Dendritic cell treated with granulocyte-macrophage colony-stimulating factor and Interleukin-4, amounts not matched to agents 40 ng/mL and 50 ng/mL, for 4 days (primary cell): ENCODE measurements at regions not wholly inside any gene's neighbourhood (a gene's known extent, or its start where the extent isn't known, plus 50 kb on each side); places are given as distances from the start of the nearest gene placed in this dataset.

Experiments used
- H3K27ac Mint-ChIP-seq: one replicate; pipeline ENCODE4 v1.8.0; 2022; ENCODE audit warnings: mild to moderate bottlenecking, mixed read lengths
- H3K27me3 Mint-ChIP-seq: one replicate; pipeline ENCODE4 v1.8.0; 2022; ENCODE audit warnings: mild to moderate bottlenecking, mixed read lengths
- H3K36me3 Mint-ChIP-seq: one replicate; pipeline ENCODE4 v1.8.0; 2022; ENCODE audit warnings: low read depth, mixed read lengths
- H3K4me1 Mint-ChIP-seq: one replicate; pipeline ENCODE4 v1.8.0; 2022; ENCODE audit warnings: low read depth, mixed read lengths
- H3K4me3 Mint-ChIP-seq: one replicate; pipeline ENCODE4 v1.8.0; 2022; ENCODE audit warnings: mild to moderate bottlenecking, moderate library complexity, mixed read lengths
- H3K9me3 Mint-ChIP-seq: one replicate; pipeline ENCODE4 v1.8.0; 2022; ENCODE audit warnings: mixed read lengths
- intact Hi-C: fragments of 100-400 bp; cut with micrococcal nuclease; formaldehyde crosslinking; loops from one replicate; pipeline ENCODE4 v1.15.0; 2022

- H3K4me3 Mint-ChIP-seq: no peak overlapping the region
- no peaks in the 10 kb centered on the region for H3K27me3 Mint-ChIP-seq
- H3K9me3 Mint-ChIP-seq: peaks cover 16% of the 10 kb centered on the region
- no peaks in the 10 kb centered on the region for H3K4me1 Mint-ChIP-seq
- H3K36me3 Mint-ChIP-seq: no peaks in the 10 kb centered on the region
- intact Hi-C loops: no loop called here
- no peak overlapping the region for H3K27ac Mint-ChIP-seq
Observed at GRCh38 chr2:14684516-14684915, 52.0 kb downstream of the LRATD1 start.

GRCh38 chr2:14690926-14691325 is 58.4 kb downstream of the LRATD1 start:
- Mint-ChIP-seq H3K4me1 (no peaks in the 10 kb centered on the region), H3K36me3 (no peaks in the 10 kb centered on the region), H3K9me3 (peaks cover 29% of the 10 kb centered on the region), H3K4me3 (no peak overlapping the region), H3K27ac (no peak overlapping the region), H3K27me3 (no peaks in the 10 kb centered on the region)
- intact Hi-C loops: no loop called here

- no peak overlapping the region for H3K4me3 Mint-ChIP-seq
- H3K9me3 Mint-ChIP-seq: peaks cover 32% of the 10 kb centered on the region
- H3K4me1 Mint-ChIP-seq: no peaks in the 10 kb centered on the region
- intact Hi-C loops: no loop called here
- no peak overlapping the region for H3K27ac Mint-ChIP-seq
- H3K27me3 Mint-ChIP-seq: no peaks in the 10 kb centered on the region
- H3K36me3 Mint-ChIP-seq: no peaks in the 10 kb centered on the region
Observed at GRCh38 chr2:14693874-14694273, 61.4 kb downstream of the LRATD1 start.

- intact Hi-C loops: no loop called here
- no peak overlapping the region for H3K27ac Mint-ChIP-seq
- H3K4me1 Mint-ChIP-seq: no peaks in the 10 kb centered on the region
- no peaks in the 10 kb centered on the region for H3K36me3 Mint-ChIP-seq
- H3K4me3 Mint-ChIP-seq: no peak overlapping the region
- H3K9me3 Mint-ChIP-seq: peaks cover 7% of the 10 kb centered on the region
- H3K27me3 Mint-ChIP-seq: no peaks in the 10 kb centered on the region
Observed at GRCh38 chr2:14700753-14701152, 68.2 kb downstream of the LRATD1 start.

- H3K4me3 Mint-ChIP-seq: no peak overlapping the region
- intact Hi-C loops: no loop called here
Observed at GRCh38 chr2:14702258-14702657, 69.7 kb downstream of the LRATD1 start.

GRCh38 chr2:14706201-14706600 is 73.7 kb downstream of the LRATD1 start:
- H3K36me3 Mint-ChIP-seq: no peaks in the 10 kb centered on the region
- H3K4me3 Mint-ChIP-seq: no peak overlapping the region
- H3K9me3 Mint-ChIP-seq: no peaks in the 10 kb centered on the region
- no peak overlapping the region for H3K27ac Mint-ChIP-seq
- H3K27me3 Mint-ChIP-seq: no peaks in the 10 kb centered on the region
- no peaks in the 10 kb centered on the region for H3K4me1 Mint-ChIP-seq
- intact Hi-C loops: no loop called here

More at GRCh38 chr2:14702258-14702657, 69.7 kb downstream of the LRATD1 start:
- H3K27ac Mint-ChIP-seq: no peak overlapping the region
- no peaks in the 10 kb centered on the region for H3K36me3 Mint-ChIP-seq
- no peaks in the 10 kb centered on the region for H3K27me3 Mint-ChIP-seq
- no peaks in the 10 kb centered on the region for H3K9me3 Mint-ChIP-seq
- H3K4me1 Mint-ChIP-seq: no peaks in the 10 kb centered on the region

- Mint-ChIP-seq H3K27ac (no peak overlapping the region), H3K4me1 (no peaks in the 10 kb centered on the region), H3K36me3 (no peaks in the 10 kb centered on the region), H3K9me3 (peaks cover 9% of the 10 kb centered on the region), H3K27me3 (no peaks in the 10 kb centered on the region), H3K4me3 (no peak overlapping the region)
- intact Hi-C loops: no loop called here
Observed at GRCh38 chr2:14712111-14712510, 79.6 kb downstream of the LRATD1 start.

GRCh38 chr2:14713248-14713647 is 80.7 kb downstream of the LRATD1 start:
- H3K9me3 Mint-ChIP-seq: peaks cover 20% of the 10 kb centered on the region
- no peaks in the 10 kb centered on the region for H3K36me3 Mint-ChIP-seq
- H3K27me3 Mint-ChIP-seq: no peaks in the 10 kb centered on the region
- intact Hi-C loops: no loop called here
- H3K4me3 Mint-ChIP-seq: no peak overlapping the region
- no peak overlapping the region for H3K27ac Mint-ChIP-seq
- no peaks in the 10 kb centered on the region for H3K4me1 Mint-ChIP-seq

- Mint-ChIP-seq H3K4me3 (no peak overlapping the region), H3K27me3 (no peaks in the 10 kb centered on the region), H3K27ac (no peak overlapping the region), H3K36me3 (no peaks in the 10 kb centered on the region), H3K9me3 (peaks cover 21% of the 10 kb centered on the region), H3K4me1 (no peaks in the 10 kb centered on the region)
- intact Hi-C loops: no loop called here
Observed at GRCh38 chr2:14715600-14715999, 83.1 kb downstream of the LRATD1 start.

- no peak overlapping the region for H3K27ac Mint-ChIP-seq
- H3K36me3 Mint-ChIP-seq: no peaks in the 10 kb centered on the region
- no peaks in the 10 kb centered on the region for H3K27me3 Mint-ChIP-seq
- intact Hi-C loops: no loop called here
- H3K4me1 Mint-ChIP-seq: no peaks in the 10 kb centered on the region
- peaks cover 21% of the 10 kb centered on the region for H3K9me3 Mint-ChIP-seq
- H3K4me3 Mint-ChIP-seq: no peak overlapping the region
Observed at GRCh38 chr2:14716319-14716718, 83.8 kb downstream of the LRATD1 start.

- Mint-ChIP-seq H3K27me3 (no peaks in the 10 kb centered on the region), H3K4me1 (no peaks in the 10 kb centered on the region), H3K4me3 (no peak overlapping the region), H3K36me3 (no peaks in the 10 kb centered on the region), H3K9me3 (peaks cover 21% of the 10 kb centered on the region), H3K27ac (no peak overlapping the region)
- intact Hi-C loops: no loop called here
Observed at GRCh38 chr2:14717131-14717530, 84.6 kb downstream of the LRATD1 start.

GRCh38 chr2:14720319-14720718 is 87.8 kb downstream of the LRATD1 start:
- no peak overlapping the region for H3K27ac Mint-ChIP-seq
- H3K4me1 Mint-ChIP-seq: no peaks in the 10 kb centered on the region
- no peaks in the 10 kb centered on the region for H3K36me3 Mint-ChIP-seq
- H3K27me3 Mint-ChIP-seq: no peaks in the 10 kb centered on the region
- intact Hi-C loops: no loop called here
- no peak overlapping the region for H3K4me3 Mint-ChIP-seq
- peaks cover 13% of the 10 kb centered on the region for H3K9me3 Mint-ChIP-seq

- intact Hi-C loops: no loop called here
- H3K36me3 Mint-ChIP-seq: no peaks in the 10 kb centered on the region
- no peak overlapping the region for H3K27ac Mint-ChIP-seq
- H3K27me3 Mint-ChIP-seq: no peaks in the 10 kb centered on the region
- no peak overlapping the region for H3K4me3 Mint-ChIP-seq
- H3K9me3 Mint-ChIP-seq: peaks cover 13% of the 10 kb centered on the region
- no peaks in the 10 kb centered on the region for H3K4me1 Mint-ChIP-seq
Observed at GRCh38 chr2:14720739-14721138, 88.2 kb downstream of the LRATD1 start.

GRCh38 chr2:14722904-14723570 is 90.5 kb downstream of the LRATD1 start:
- intact Hi-C loops: no loop called here
- no peaks in the 10 kb centered on the region for H3K4me1 Mint-ChIP-seq
- no peak overlapping the region for H3K27ac Mint-ChIP-seq
- H3K27me3 Mint-ChIP-seq: no peaks in the 10 kb centered on the region
- peaks cover 2% of the 10 kb centered on the region for H3K9me3 Mint-ChIP-seq
- no peak overlapping the region for H3K4me3 Mint-ChIP-seq
- H3K36me3 Mint-ChIP-seq: no peaks in the 10 kb centered on the region

GRCh38 chr2:14723684-14724083 is 91.2 kb downstream of the LRATD1 start:
- H3K27ac Mint-ChIP-seq: no peak overlapping the region
- intact Hi-C loops: no loop called here
- no peaks in the 10 kb centered on the region for H3K4me1 Mint-ChIP-seq
- no peak overlapping the region for H3K4me3 Mint-ChIP-seq
- no peaks in the 10 kb centered on the region for H3K36me3 Mint-ChIP-seq
- H3K27me3 Mint-ChIP-seq: no peaks in the 10 kb centered on the region
- H3K9me3 Mint-ChIP-seq: no peaks in the 10 kb centered on the region
